ENCODE measurements at regions not wholly inside any gene's neighbourhood (a gene's known extent, or its start where the extent isn't known, plus 50 kb on each side); places are given as distances from the start of the nearest gene placed in this dataset.

DNA sequence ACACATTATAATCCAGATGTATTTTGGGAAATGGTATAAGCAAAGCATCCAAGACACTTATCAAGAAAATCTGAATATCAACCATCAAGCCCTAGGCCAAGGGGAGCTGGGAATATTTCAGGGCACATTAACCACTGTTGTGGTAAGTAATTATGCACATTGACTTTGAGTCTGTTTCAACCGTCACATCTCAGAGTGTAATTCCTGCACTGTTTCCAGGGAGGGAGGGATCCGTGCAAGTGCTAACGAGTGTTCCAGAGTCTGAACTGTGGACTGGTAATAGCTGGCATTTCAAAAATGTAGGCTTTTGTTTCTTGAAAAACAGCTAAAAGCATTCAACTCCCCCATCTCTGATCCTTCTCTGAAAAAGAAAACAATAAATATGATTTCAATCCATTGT is 681.6 kb downstream of the BCL11A start:
- TF ChIP-seq, protein P1, sequence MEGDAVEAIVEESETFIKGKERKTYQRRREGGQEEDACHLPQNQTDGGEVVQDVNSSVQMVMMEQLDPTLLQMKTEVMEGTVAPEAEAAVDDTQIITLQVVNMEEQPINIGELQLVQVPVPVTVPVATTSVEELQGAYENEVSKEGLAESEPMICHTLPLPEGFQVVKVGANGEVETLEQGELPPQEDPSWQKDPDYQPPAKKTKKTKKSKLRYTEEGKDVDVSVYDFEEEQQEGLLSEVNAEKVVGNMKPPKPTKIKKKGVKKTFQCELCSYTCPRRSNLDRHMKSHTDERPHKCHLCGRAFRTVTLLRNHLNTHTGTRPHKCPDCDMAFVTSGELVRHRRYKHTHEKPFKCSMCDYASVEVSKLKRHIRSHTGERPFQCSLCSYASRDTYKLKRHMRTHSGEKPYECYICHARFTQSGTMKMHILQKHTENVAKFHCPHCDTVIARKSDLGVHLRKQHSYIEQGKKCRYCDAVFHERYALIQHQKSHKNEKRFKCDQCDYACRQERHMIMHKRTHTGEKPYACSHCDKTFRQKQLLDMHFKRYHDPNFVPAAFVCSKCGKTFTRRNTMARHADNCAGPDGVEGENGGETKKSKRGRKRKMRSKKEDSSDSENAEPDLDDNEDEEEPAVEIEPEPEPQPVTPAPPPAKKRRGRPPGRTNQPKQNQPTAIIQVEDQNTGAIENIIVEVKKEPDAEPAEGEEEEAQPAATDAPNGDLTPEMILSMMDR (IDR thresholded peaks at IDR 0.05; ENCODE audit: low read depth, low read length): no peak

GRCh38 chr2:59868981-59869380 is 684.5 kb downstream of the BCL11A start:
- TF ChIP-seq, protein P1 (IDR thresholded peaks at IDR 0.05; ENCODE audit: low read depth, low read length): no peak
- H3K4me3 ChIP-seq (ENCODE audit: low read depth, low read length): no peak overlapping the region

More for the DNA sequence above, 681.6 kb downstream of the BCL11A start:
- no peak overlapping the region for H3K4me3 ChIP-seq (ENCODE audit: low read depth, low read length)

GRCh38 chr2:59866436-59866835 is 687.0 kb downstream of the BCL11A start:
- TF ChIP-seq, protein P1 (IDR thresholded peaks at IDR 0.05; ENCODE audit: low read depth, low read length): no peak
- H3K4me3 ChIP-seq (ENCODE audit: low read depth, low read length): no peak overlapping the region

DNA sequence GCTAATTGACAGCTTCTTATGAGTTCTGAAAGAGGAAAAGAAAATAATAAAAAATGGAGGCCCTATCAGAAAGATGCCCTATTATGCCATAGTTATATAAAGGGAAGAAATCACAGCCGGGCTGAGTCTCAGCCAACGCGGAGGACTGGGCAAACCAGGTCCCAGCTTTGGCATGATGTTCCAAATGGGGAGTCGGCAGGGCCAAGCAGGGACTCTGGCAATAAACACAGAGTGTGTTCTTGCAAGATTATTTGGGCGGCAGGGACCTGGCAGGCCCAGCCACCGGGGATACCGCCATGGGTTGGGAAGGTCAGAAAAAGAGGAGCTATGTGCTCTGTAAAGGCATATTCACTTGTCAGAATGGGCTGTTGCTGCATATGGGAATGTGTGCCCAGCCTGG is 694.9 kb downstream of the BCL11A start:
- H3K4me3 ChIP-seq (ENCODE audit: low read depth, low read length): no peak overlapping the region

DNA sequence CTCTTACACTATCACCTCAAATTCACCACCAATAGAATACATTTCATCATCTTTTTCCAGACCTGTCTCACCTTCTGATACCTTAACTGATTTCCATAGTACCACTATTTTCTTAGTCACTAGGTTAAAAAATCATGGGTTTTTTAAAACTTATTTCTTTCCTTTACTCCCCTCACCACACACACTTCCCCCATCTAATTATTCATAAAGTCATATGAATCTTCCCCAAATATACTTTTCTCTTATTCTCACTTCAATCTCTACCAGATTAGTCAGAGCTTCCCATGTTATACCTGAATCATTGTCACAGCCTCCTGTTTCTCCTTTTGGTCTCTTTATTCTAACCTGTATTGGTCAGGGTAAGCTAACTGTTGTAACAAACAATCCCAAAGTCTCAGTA is 696.3 kb downstream of the BCL11A start:
- TF ChIP-seq, protein P1 (IDR thresholded peaks at IDR 0.05; ENCODE audit: low read depth, low read length): no peak
- no peak overlapping the region for H3K4me3 ChIP-seq (ENCODE audit: low read depth, low read length)

More for the DNA sequence above, 694.9 kb downstream of the BCL11A start:
- TF ChIP-seq, protein P1 (IDR thresholded peaks at IDR 0.05; ENCODE audit: low read depth, low read length): no peak

GRCh38 chr2:59856391-59856790 is 697.1 kb downstream of the BCL11A start:
- no peak overlapping the region for H3K4me3 ChIP-seq (ENCODE audit: low read depth, low read length)
- TF ChIP-seq, protein P1 (IDR thresholded peaks at IDR 0.05; ENCODE audit: low read depth, low read length): no peak

DNA sequence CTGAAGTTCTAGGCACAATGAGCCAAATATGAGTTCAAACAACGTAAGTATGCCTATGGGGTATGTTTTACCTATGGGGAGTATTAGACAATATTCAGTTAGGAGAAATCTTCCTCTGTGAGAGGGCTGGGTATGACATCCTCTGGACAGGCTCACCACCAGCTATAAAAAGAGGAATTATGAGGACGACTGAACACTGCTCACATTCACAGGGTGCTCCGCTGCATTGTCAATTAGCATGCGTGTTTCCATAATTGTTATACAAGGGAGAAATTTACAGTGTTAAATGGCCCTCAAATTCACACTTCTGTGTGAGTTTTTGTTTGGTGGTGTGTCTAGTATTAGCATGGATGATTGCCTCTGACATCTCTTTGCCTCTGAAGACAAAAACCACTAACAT is 700.4 kb downstream of the BCL11A start:
- TF ChIP-seq, protein P1 (IDR thresholded peaks at IDR 0.05; ENCODE audit: low read depth, low read length): no peak
- no peak overlapping the region for H3K4me3 ChIP-seq (ENCODE audit: low read depth, low read length)

Data from WI38 (cell line).